ENCODE measurements at regions not wholly inside any gene's neighbourhood (a gene's known extent, or its start where the extent isn't known, plus 50 kb on each side); places are given as distances from the start of the nearest gene placed in this dataset.

DNA sequence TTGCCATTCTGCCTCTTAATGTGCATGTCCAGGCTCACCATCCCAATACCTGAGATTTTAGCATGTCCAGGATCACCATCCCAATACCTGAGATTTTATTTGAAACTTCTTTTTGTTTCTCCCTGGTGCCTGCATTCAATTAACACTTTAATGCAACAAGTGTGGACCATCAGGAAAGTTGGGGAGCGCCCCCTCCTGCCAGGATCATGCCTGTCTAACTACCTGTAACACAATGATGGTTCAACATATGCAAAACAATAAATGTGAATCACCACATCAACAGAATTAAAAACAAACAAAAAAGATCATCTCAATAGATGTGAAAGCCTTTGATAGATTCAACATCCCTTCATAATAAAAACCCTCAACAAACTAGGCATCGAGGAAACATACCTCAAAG lies 1359.5 kb upstream of the DIAPH2 start:
- no peak for DNase-seq (ENCODE audit: low spot score)
- no peak overlapping the region for H3K4me3 Mint-ChIP-seq (ENCODE audit: unreplicated experiment)
- TF ChIP-seq, protein P1, sequence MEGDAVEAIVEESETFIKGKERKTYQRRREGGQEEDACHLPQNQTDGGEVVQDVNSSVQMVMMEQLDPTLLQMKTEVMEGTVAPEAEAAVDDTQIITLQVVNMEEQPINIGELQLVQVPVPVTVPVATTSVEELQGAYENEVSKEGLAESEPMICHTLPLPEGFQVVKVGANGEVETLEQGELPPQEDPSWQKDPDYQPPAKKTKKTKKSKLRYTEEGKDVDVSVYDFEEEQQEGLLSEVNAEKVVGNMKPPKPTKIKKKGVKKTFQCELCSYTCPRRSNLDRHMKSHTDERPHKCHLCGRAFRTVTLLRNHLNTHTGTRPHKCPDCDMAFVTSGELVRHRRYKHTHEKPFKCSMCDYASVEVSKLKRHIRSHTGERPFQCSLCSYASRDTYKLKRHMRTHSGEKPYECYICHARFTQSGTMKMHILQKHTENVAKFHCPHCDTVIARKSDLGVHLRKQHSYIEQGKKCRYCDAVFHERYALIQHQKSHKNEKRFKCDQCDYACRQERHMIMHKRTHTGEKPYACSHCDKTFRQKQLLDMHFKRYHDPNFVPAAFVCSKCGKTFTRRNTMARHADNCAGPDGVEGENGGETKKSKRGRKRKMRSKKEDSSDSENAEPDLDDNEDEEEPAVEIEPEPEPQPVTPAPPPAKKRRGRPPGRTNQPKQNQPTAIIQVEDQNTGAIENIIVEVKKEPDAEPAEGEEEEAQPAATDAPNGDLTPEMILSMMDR (IDR thresholded peaks at IDR 0.05; ENCODE audit: unreplicated experiment): no peak
- no peaks in the 10 kb centered on the region for H3K36me3 Mint-ChIP-seq (ENCODE audit: low read depth, unreplicated experiment)
- H3K27ac Mint-ChIP-seq (ENCODE audit: unreplicated experiment): no peak overlapping the region
- no peaks in the 10 kb centered on the region for H3K4me1 Mint-ChIP-seq (ENCODE audit: unreplicated experiment)
- no peaks in the 10 kb centered on the region for H3K9me3 Mint-ChIP-seq (ENCODE audit: unreplicated experiment)
- no peaks in the 10 kb centered on the region for H3K27me3 Mint-ChIP-seq (ENCODE audit: unreplicated experiment)

DNA sequence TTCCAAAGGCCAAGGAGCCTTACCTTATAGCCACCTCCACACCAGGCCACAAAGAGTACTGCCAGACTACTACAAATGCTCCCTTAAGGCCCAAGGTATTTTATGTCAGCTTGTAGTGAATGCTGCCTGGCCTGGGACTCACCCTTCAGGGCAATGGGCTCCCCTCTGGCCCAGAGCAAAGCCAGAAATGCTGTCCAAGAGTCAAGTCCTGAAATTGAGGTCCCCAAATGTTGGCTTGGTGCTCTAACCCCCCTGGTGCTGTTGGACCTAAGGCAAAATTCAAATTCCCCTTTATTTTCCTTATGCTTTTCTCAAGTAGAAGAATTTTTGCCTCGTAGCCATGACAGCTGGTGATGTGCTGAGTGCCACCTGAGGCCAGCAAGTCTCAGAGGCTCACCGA lies 1354.3 kb upstream of the DIAPH2 start:
- no peak overlapping the region for H3K27ac Mint-ChIP-seq (ENCODE audit: unreplicated experiment)
- no peaks in the 10 kb centered on the region for H3K27me3 Mint-ChIP-seq (ENCODE audit: unreplicated experiment)
- H3K4me3 Mint-ChIP-seq (ENCODE audit: unreplicated experiment): no peak overlapping the region
- no peaks in the 10 kb centered on the region for H3K9me3 Mint-ChIP-seq (ENCODE audit: unreplicated experiment)
- no peaks in the 10 kb centered on the region for H3K36me3 Mint-ChIP-seq (ENCODE audit: low read depth, unreplicated experiment)
- peaks cover 6% of the 10 kb centered on the region for H3K4me1 Mint-ChIP-seq (ENCODE audit: unreplicated experiment)
- no peak for DNase-seq (ENCODE audit: low spot score)
- TF ChIP-seq, protein P1 (IDR thresholded peaks at IDR 0.05; ENCODE audit: unreplicated experiment): no peak

DNA sequence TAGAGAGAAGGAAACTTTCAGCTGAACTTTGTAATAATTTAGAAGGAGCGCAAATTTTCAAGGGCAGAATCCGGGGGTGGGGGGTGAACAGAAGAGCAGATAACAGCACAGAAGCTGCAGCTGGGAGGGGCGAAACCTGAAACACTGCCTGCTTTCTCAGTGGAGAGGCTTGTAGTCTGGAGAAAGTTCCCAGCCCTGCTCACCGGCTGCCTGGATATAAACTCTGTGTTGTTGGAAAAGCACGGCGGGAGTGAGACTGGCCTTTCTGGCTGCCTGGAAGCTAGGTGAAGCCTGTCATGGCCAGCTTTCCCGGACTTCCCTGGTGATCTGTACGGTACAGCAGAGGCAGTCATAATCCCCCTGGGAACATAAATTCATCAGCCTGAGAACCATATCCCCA lies 1352.1 kb upstream of the DIAPH2 start:
- no peak for DNase-seq (ENCODE audit: low spot score)
- H3K27ac Mint-ChIP-seq (ENCODE audit: unreplicated experiment): no peak overlapping the region
- H3K4me3 Mint-ChIP-seq (ENCODE audit: unreplicated experiment): no peak overlapping the region
- H3K36me3 Mint-ChIP-seq (ENCODE audit: low read depth, unreplicated experiment): no peaks in the 10 kb centered on the region
- peaks cover 6% of the 10 kb centered on the region for H3K4me1 Mint-ChIP-seq (ENCODE audit: unreplicated experiment)
- no peaks in the 10 kb centered on the region for H3K9me3 Mint-ChIP-seq (ENCODE audit: unreplicated experiment)
- TF ChIP-seq, protein P1 (IDR thresholded peaks at IDR 0.05; ENCODE audit: unreplicated experiment): no peak
- H3K27me3 Mint-ChIP-seq (ENCODE audit: unreplicated experiment): no peaks in the 10 kb centered on the region

DNA sequence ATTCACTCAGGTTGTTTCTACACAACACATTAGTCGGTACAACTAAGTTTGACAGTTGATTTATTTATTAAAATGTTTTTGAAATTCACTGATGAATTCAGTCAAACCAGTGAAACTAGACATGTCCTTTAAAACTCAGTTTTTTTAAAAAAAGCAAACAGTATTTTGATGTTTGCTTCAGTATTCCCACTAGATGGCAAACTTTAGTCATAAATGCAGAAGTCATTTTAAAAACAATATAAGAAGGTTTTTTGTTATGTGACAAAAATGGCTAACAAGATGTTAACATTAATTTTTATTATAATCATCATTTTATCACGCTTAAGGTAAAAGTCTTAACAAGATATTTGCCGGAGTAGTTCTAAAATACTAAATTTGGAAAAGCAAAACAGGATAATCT lies 1337.8 kb upstream of the DIAPH2 start:
- TF ChIP-seq, protein P1 (IDR thresholded peaks at IDR 0.05; ENCODE audit: unreplicated experiment): no peak
- no peak overlapping the region for H3K4me3 Mint-ChIP-seq (ENCODE audit: unreplicated experiment)
- H3K9me3 Mint-ChIP-seq (ENCODE audit: unreplicated experiment): no peaks in the 10 kb centered on the region
- no peaks in the 10 kb centered on the region for H3K4me1 Mint-ChIP-seq (ENCODE audit: unreplicated experiment)
- H3K27ac Mint-ChIP-seq (ENCODE audit: unreplicated experiment): no peak overlapping the region
- H3K36me3 Mint-ChIP-seq (ENCODE audit: low read depth, unreplicated experiment): no peaks in the 10 kb centered on the region
- DNase-seq (ENCODE audit: low spot score): no peak
- no peaks in the 10 kb centered on the region for H3K27me3 Mint-ChIP-seq (ENCODE audit: unreplicated experiment)

DNA sequence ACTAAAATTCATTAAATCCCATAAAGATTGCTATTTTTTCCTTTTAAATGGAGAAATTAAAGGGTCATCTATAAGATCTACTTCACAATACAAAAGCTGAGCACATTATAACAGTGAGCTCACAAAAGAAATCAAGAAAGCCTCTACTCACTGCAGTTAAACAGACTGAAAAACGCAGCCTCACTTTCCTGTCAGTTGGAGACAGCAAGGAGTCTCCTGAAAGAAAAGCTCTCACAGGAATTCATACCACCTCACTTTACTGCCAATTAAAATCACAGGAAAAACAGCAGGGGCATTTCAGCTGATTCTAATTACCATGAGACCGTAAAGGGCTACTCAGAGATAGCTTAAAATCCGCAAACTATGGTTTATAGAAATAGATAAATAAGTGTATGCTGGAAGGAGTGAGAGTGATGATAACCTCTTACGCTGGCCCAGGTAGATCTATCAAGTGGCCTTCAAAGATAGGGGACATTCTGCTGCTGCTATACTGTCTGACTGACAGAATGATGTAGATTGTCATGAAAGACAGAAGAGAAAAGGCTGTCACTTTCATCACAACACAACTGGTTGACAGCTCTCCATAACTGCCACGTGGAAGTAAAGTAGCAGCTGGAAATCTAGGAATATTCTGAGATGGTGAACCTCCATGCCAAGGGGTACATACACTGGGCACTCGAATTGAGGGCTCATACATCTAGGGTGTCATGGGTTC lies 1333.7 kb upstream of the DIAPH2 start:
- Mint-ChIP-seq H3K4me1 (ENCODE audit: unreplicated experiment) (no peaks in the 10 kb centered on the region), H3K36me3 (ENCODE audit: low read depth, unreplicated experiment) (no peaks in the 10 kb centered on the region), H3K4me3 (ENCODE audit: unreplicated experiment) (no peak overlapping the region), H3K9me3 (ENCODE audit: unreplicated experiment) (no peaks in the 10 kb centered on the region), H3K27me3 (ENCODE audit: unreplicated experiment) (no peaks in the 10 kb centered on the region), H3K27ac (ENCODE audit: unreplicated experiment) (no peak overlapping the region)
- no peak for DNase-seq (ENCODE audit: low spot score)
- TF ChIP-seq, protein P1 (IDR thresholded peaks at IDR 0.05; ENCODE audit: unreplicated experiment): no peak
